Keratinocyte (primary cell): ENCODE measurements at regions not wholly inside any gene's neighbourhood (a gene's known extent, or its start where the extent isn't known, plus 50 kb on each side); places are given as distances from the start of the nearest gene placed in this dataset.

ENCODE experiments used
- DNase-seq: peaks from one replicate; pipeline ENCODE4 v3.0.0-alpha.2; 2011; ENCODE audit warnings: low read depth, missing footprints, low spot score
- FAIRE-seq: peaks from 2 replicates; lab custom pipeline; 2011; peaks lifted over from hg19 to GRCh38; lab: Jason Lieb, UNC
- H2AFZ ChIP-seq: 2 replicates; pipeline ENCODE4 v1.6.0; 2012; ENCODE audit warnings: low read length, control low read depth, inconsistent platforms; ENCODE audit not compliant: control insufficient read depth
- H3K27ac ChIP-seq: 2 replicates; pipeline ENCODE4 v1.5.1; 2011; ENCODE audit warnings: low read length; ENCODE audit not compliant: control insufficient read depth, insufficient read depth
- H3K27me3 ChIP-seq: 3 replicates; pipeline ENCODE4 v1.6.0; 2011; ENCODE audit warnings: low read length; ENCODE audit not compliant: control insufficient read depth, insufficient read depth; ENCODE audit errors: extremely low read depth
- H3K36me3 ChIP-seq, 2 experiments: 2 replicates in 1 of 2; 3 replicates in 1 of 2; pipeline ENCODE4 v1.5.1; 2011; ENCODE audit warnings: low read length in 2 of 2, mild to moderate bottlenecking in 1 of 2; ENCODE audit not compliant: control insufficient read depth in 2 of 2, insufficient read depth in 2 of 2; ENCODE audit errors: extremely low read depth in 1 of 2
- H3K4me1 ChIP-seq: 3 replicates; pipeline ENCODE4 v1.5.1; 2011; ENCODE audit warnings: low read length; ENCODE audit not compliant: control insufficient read depth, insufficient read depth; ENCODE audit errors: extremely low read depth
- H3K4me2 ChIP-seq: 3 replicates; pipeline ENCODE4 v1.6.0; 2011; ENCODE audit warnings: low read depth, low read length; ENCODE audit not compliant: control insufficient read depth, insufficient read depth; ENCODE audit errors: extremely low read depth
- H3K4me3 ChIP-seq, 3 experiments: fragments of 200-600 bp in 1 of 3; sonication (generic) in 1 of 3; 2 replicates in 2 of 3; 3 replicates in 1 of 3; pipeline ENCODE4 v1.5.1; 2011 to 2016; ENCODE audit warnings: low read length in 3 of 3, mild to moderate bottlenecking in 3 of 3, control low read depth in 2 of 3, inconsistent platforms in 1 of 3, low read depth in 1 of 3, mixed read lengths in 1 of 3, mixed run types in 1 of 3, moderate library complexity in 1 of 3; ENCODE audit not compliant: control insufficient read depth in 2 of 3, insufficient read depth in 2 of 3; ENCODE audit errors: extremely low read depth in 1 of 3
- H3K79me2 ChIP-seq: 2 replicates; pipeline ENCODE4 v1.6.0; 2012; ENCODE audit warnings: low read length; ENCODE audit not compliant: control insufficient read depth, insufficient read depth
- H3K9ac ChIP-seq: 3 replicates; pipeline ENCODE4 v1.6.0; 2011; ENCODE audit warnings: low read length; ENCODE audit not compliant: control insufficient read depth, insufficient read depth; ENCODE audit errors: extremely low read depth
- H3K9me1 ChIP-seq: 3 replicates; pipeline ENCODE4 v1.6.0; 2011; ENCODE audit warnings: low read length; ENCODE audit not compliant: control insufficient read depth, insufficient read depth; ENCODE audit errors: extremely low read depth
- H3K9me3 ChIP-seq: 2 replicates; pipeline ENCODE4 v1.5.1; 2012; ENCODE audit warnings: low read depth, low read length; ENCODE audit not compliant: control insufficient read depth
- H4K20me1 ChIP-seq: 3 replicates; pipeline ENCODE4 v1.6.0; 2011; ENCODE audit warnings: low read length; ENCODE audit not compliant: control insufficient read depth, insufficient read depth; ENCODE audit errors: extremely low read depth
- EZH2 ChIP-seq: IDR thresholded peaks from one replicate; pipeline ENCODE4 v1.6.1; 2012; ENCODE audit warnings: inconsistent platforms, mild to moderate bottlenecking, low read length, moderate library complexity
- dilution Hi-C: fragments of 300-500 bp; cut with MboI; formaldehyde crosslinking; loops from one replicate; pipeline ENCODE4 v1.7.0; 2020; ENCODE audit warnings: low sequenced_read_pairs; ENCODE audit not compliant: extremely low pct_ligation_motif_present
- TF ChIP-seq, protein P1 (sequence below), 3 experiments: IDR thresholded peaks in 1 of 3; conservative IDR thresholded peaks in 1 of 3; optimal IDR thresholded peaks in 1 of 3; 2 replicates in 2 of 3; 3 replicates in 1 of 3; pipeline versions ENCODE3 to v1.5.1; 2011; ENCODE audit warnings: low read length in 3 of 3, mild to moderate bottlenecking in 3 of 3, moderate library complexity in 2 of 3, control low read depth in 1 of 3, inconsistent platforms in 1 of 3; ENCODE audit not compliant: insufficient read depth in 2 of 3; ENCODE audit errors: extremely low read depth in 1 of 3

DNA sequence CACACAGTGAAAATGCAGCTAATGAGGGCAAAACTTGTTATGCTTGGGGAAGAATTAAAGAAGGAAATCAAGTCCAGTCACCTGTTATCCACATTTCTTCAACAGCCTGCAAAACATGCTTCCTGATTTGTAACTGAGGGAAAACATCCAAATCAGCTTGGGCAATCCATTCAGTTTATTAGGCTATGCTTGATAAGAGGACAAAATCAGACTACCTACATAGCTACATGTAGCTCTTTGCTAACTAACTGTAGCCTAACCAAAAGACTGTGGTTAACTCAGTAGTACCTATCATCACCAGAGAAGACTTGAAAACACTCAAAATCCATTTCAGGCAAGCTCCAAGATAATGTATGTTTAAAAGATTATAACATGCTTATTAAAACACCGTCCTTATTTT, 436.4 kb downstream of the SHQ1 start:
- Histone ChIP-seq H3K4me1 (peaks cover 15% of the 10 kb centered on the region), H3K9ac (no peak overlapping the region), H3K27me3 (no peaks in the 10 kb centered on the region), H3K9me3 (no peaks in the 10 kb centered on the region), H3K36me3 (no peaks in the 10 kb centered on the region), H3K4me2 (no peak overlapping the region), H4K20me1 (peaks cover 10% of the 10 kb centered on the region), H3K4me3 (no peak overlapping the region), H3K9me1 (peaks cover 5% of the 10 kb centered on the region), H3K27ac (no peak overlapping the region), H3K79me2 (peaks cover 87% of the 10 kb centered on the region), H2AFZ (no peak overlapping the region)
- TF ChIP-seq EZH2 = no peak
- TF ChIP-seq, protein P1, sequence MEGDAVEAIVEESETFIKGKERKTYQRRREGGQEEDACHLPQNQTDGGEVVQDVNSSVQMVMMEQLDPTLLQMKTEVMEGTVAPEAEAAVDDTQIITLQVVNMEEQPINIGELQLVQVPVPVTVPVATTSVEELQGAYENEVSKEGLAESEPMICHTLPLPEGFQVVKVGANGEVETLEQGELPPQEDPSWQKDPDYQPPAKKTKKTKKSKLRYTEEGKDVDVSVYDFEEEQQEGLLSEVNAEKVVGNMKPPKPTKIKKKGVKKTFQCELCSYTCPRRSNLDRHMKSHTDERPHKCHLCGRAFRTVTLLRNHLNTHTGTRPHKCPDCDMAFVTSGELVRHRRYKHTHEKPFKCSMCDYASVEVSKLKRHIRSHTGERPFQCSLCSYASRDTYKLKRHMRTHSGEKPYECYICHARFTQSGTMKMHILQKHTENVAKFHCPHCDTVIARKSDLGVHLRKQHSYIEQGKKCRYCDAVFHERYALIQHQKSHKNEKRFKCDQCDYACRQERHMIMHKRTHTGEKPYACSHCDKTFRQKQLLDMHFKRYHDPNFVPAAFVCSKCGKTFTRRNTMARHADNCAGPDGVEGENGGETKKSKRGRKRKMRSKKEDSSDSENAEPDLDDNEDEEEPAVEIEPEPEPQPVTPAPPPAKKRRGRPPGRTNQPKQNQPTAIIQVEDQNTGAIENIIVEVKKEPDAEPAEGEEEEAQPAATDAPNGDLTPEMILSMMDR (optimal IDR thresholded peaks at IDR 0.05 in 1 of 3, IDR thresholded peaks at IDR 0.05 in 1 of 3, conservative IDR thresholded peaks at IDR 0.05 in 1 of 3; ENCODE audit: extremely low read depth in 1 of 3, insufficient read depth in 2 of 3, low read length in 3 of 3) = no peak
- dilution Hi-C loops = no loop called here
- FAIRE-seq = no peak
- no peak for DNase-seq

DNA sequence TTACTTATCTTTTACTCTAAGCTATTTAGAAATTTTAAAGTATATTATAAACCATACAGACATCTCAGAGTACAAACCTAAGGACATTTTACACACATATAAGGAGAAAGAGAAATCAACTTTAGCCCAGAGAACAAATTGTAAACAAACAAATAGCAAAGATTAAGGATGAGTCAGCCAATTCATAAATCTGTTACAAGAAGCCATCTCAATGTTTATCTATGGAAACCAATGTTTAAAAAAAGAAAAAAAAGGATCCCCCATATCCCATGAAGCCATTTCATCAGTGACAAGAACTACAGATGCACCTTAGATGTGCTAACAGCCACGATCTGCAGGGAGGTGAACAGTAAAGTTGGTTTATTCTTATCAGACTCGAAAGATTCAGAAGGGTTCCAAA, 437.1 kb downstream of the SHQ1 start:
- no peak overlapping the region for H3K4me3 ChIP-seq
- H2AFZ ChIP-seq = no peak overlapping the region
- no peaks in the 10 kb centered on the region for H3K36me3 ChIP-seq
- H3K9ac ChIP-seq = no peak overlapping the region
- no peak for DNase-seq
- H3K27ac ChIP-seq = no peak overlapping the region
- peaks cover 86% of the 10 kb centered on the region for H3K79me2 ChIP-seq
- H3K9me3 ChIP-seq = no peaks in the 10 kb centered on the region
- no peaks in the 10 kb centered on the region for H3K27me3 ChIP-seq
- dilution Hi-C loops = no loop called here
- H4K20me1 ChIP-seq = peaks cover 13% of the 10 kb centered on the region
- H3K4me2 ChIP-seq = no peak overlapping the region
- peaks cover 14% of the 10 kb centered on the region for H3K4me1 ChIP-seq
- TF ChIP-seq EZH2 = no peak
- TF ChIP-seq, protein P1 (optimal IDR thresholded peaks at IDR 0.05 in 1 of 3, IDR thresholded peaks at IDR 0.05 in 1 of 3, conservative IDR thresholded peaks at IDR 0.05 in 1 of 3; ENCODE audit: extremely low read depth in 1 of 3, insufficient read depth in 2 of 3, low read length in 3 of 3) = no peak
- H3K9me1 ChIP-seq = peaks cover 5% of the 10 kb centered on the region
- no peak for FAIRE-seq
